Activated CD4-positive, alpha-beta memory T cell treated with anti-CD3 and anti-CD28 coated beads for 36 hours (primary cell): ENCODE measurements at regions not wholly inside any gene's neighbourhood (a gene's known extent, or its start where the extent isn't known, plus 50 kb on each side); places are given as distances from the start of the nearest gene placed in this dataset.

Experiments
- CTCF ChIA-PET: fragments of 350-600 bp; sonication (Branson Sonifier 250); formaldehyde crosslinking; loops from one replicate; lab custom pipeline; 2021; ENCODE audit warnings: antibody characterized with exemption, inconsistent platforms; lab: Charles Lee
- POLR2A ChIA-PET: fragments of 350-600 bp; sonication (Branson Sonifier 250); formaldehyde crosslinking; loops from one replicate; lab custom pipeline; 2021; ENCODE audit warnings: antibody characterized with exemption; lab: Charles Lee
- DNase-seq: peaks from one replicate; pipeline ENCODE4 v3.0.0-alpha.2; 2020
- H3K27ac Mint-ChIP-seq: one replicate; pipeline ENCODE4 v1.8.0; 2021; ENCODE audit warnings: mixed read lengths
- H3K27me3 Mint-ChIP-seq: one replicate; pipeline ENCODE4 v1.8.0; 2021; ENCODE audit warnings: mixed read lengths
- H3K36me3 Mint-ChIP-seq: one replicate; pipeline ENCODE4 v1.8.0; 2021; ENCODE audit warnings: mixed read lengths
- H3K4me1 Mint-ChIP-seq: one replicate; pipeline ENCODE4 v1.8.0; 2021; ENCODE audit warnings: low read depth, mixed read lengths
- H3K4me3 Mint-ChIP-seq: one replicate; pipeline ENCODE4 v1.8.0; 2021; ENCODE audit warnings: mild to moderate bottlenecking, mixed read lengths
- H3K9me3 Mint-ChIP-seq: one replicate; pipeline ENCODE4 v1.8.0; 2021; ENCODE audit warnings: mixed read lengths
- intact Hi-C: fragments of 100-400 bp; cut with micrococcal nuclease; formaldehyde crosslinking; loops from one replicate; pipeline ENCODE4 v1.15.1; 2023

DNA sequence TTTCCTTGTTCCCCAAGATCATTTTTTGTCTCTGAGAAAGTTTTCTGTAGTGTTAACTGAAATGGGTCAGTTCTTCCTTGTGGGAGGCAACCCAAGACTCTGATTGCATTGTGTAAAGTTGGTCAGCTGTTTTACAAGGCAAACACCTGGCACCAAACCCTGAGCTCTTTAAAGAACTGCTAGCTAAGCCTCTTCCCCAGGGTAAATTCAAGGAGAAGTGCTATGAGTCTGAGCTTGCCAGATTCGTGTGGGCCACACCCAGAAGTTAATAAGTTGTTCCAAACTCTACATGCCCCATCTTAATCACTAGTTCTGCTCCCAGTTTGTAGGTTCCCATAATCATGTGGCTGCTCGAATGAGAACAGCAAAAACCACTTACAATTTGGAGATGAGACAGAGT, 214.5 kb downstream of the BTG1 start:
- no peaks in the 10 kb centered on the region for H3K36me3 Mint-ChIP-seq
- H3K27ac Mint-ChIP-seq: no peak overlapping the region
- no peaks in the 10 kb centered on the region for H3K4me1 Mint-ChIP-seq
- CTCF ChIA-PET: interaction anchor here (1.1 to 2.0 kb wide), 2 partner anchors 51 to 120 kb away, joined by 3 to 4 read pairs; no protein-coding TSS in a partner anchor
- H3K9me3 Mint-ChIP-seq: no peaks in the 10 kb centered on the region
- POLR2A ChIA-PET: no interaction called here
- no peak overlapping the region for H3K4me3 Mint-ChIP-seq
- H3K27me3 Mint-ChIP-seq: no peaks in the 10 kb centered on the region
- intact Hi-C loops: no loop called here
- DNase-seq: no peak

DNA sequence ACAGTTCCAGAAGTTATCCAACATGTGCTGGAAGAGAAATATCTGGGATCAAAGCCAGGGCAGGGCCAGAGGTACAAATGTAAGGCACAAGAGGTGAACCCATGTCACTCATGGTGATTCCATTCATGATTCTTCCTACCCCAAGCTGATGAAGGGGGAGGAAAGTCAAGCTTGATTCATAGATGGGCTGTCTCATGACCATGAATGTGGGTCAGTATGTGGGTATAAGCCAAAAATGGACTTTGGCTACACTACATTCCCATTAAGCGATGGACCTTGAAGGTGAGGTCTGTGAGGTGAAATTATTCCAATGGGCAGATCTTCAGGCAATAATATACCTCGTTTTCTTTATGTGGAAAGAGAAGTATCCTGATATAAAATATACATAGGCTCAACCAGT, 217.1 kb downstream of the BTG1 start:
- H3K36me3 Mint-ChIP-seq: no peaks in the 10 kb centered on the region
- no peaks in the 10 kb centered on the region for H3K27me3 Mint-ChIP-seq
- DNase-seq: no peak
- no peak overlapping the region for H3K4me3 Mint-ChIP-seq
- intact Hi-C loops: no loop called here
- no peaks in the 10 kb centered on the region for H3K4me1 Mint-ChIP-seq
- H3K27ac Mint-ChIP-seq: no peak overlapping the region
- no peaks in the 10 kb centered on the region for H3K9me3 Mint-ChIP-seq
- CTCF ChIA-PET: interaction anchor here (1.2 kb wide), 1 partner anchor 117 kb away, joined by 3 read pairs; no protein-coding TSS in a partner anchor
- POLR2A ChIA-PET: interaction anchor here (0.6 kb wide), 1 partner anchor 822 kb away, joined by 3 read pairs; no protein-coding TSS in a partner anchor

DNA sequence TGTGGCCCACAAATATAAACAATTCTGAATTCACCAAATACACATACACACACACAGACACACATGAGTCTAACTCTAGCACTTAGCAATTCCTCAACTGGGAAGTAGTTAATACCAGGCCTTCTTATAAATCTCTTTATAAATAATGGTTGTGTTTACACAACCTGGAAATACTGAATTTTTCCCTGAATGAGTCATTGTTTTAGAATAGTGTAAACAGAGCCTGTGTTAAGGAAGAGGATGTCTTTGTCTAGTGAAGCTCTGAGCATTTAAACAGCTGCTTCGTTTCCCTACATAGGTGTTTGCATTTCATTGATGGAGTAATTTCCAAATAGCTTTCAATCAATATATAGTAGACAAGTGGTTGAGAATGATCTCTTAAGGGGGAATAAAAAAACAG, 218.8 kb downstream of the BTG1 start:
- no peak for DNase-seq
- ChIA-PET CTCF (no interaction called here), POLR2A (no interaction called here)
- Mint-ChIP-seq H3K4me1 (peaks cover 2% of the 10 kb centered on the region), H3K9me3 (no peaks in the 10 kb centered on the region), H3K27ac (no peak overlapping the region), H3K27me3 (no peaks in the 10 kb centered on the region), H3K36me3 (no peaks in the 10 kb centered on the region), H3K4me3 (no peak overlapping the region)
- intact Hi-C loops: no loop called here

DNA sequence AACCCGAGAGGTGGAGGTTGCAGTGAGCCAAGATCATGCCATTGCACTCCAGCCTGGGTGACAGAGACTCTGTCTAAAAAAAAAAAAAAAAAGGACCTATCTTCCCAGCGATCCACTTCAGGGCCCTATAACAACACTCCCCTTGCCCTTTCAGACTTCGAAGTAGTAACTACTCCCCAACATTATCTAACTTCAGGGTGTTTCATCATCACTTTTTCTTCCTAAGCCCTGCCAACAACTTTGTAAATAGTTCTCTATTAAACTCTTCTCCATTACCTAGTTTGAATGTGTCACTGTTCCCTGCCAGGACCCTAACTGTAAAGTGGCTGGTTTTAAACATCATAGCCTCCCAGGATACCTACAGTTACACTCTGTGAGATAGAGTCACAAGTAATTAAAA, 220.8 kb downstream of the BTG1 start:
- no peaks in the 10 kb centered on the region for H3K9me3 Mint-ChIP-seq
- CTCF ChIA-PET: no interaction called here
- no peak overlapping the region for H3K27ac Mint-ChIP-seq
- POLR2A ChIA-PET: no interaction called here
- intact Hi-C loops: no loop called here
- no peak for DNase-seq
- H3K4me3 Mint-ChIP-seq: no peak overlapping the region
- H3K36me3 Mint-ChIP-seq: no peaks in the 10 kb centered on the region
- no peaks in the 10 kb centered on the region for H3K27me3 Mint-ChIP-seq
- H3K4me1 Mint-ChIP-seq: peaks cover 11% of the 10 kb centered on the region

DNA sequence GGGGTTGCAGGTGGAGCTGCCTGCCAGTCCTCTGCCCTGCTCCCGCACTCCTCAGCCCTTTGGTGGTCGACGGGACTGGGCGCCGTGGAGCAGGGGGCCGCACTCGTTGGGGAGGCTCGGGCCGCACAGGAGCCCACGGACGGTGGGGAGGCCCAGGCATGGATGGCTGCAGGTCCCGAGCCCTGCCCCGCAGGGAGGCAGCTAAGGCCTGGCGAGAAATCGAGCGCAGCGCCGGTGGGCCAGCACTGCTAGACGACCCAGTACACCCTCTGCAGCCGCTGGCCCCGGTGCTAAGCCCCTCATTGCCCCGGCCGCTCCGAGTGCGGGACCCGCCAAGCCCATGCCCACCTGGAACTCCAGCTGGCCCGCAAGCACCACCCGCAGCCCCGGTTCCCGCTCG, 221.8 kb downstream of the BTG1 start:
- Mint-ChIP-seq H3K4me3 (no peak overlapping the region), H3K27me3 (no peaks in the 10 kb centered on the region), H3K9me3 (no peaks in the 10 kb centered on the region), H3K27ac (no peak overlapping the region), H3K36me3 (no peaks in the 10 kb centered on the region), H3K4me1 (peaks cover 11% of the 10 kb centered on the region)
- intact Hi-C loops: no loop called here
- CTCF ChIA-PET: no interaction called here
- DNase-seq: no peak
- POLR2A ChIA-PET: no interaction called here

DNA sequence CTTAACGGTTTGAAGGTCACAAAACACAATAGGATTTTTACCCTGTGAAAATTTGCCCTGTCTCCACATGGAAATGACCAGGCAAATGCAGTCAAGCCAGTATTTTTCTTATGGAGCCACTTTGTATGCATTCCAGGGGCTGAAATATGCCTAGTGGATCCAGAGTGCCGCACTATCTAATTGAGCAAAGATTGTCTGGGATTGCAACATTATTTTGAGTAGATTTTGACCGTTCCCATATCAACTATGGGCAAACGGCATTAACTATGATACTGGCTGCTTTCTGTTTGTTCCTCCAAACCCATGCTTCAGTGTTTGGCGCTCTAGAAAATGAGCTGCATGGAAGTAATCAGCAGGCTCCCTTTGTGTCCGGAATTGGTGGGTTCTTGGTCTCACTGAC, 223.0 kb downstream of the BTG1 start:
- Mint-ChIP-seq H3K9me3 (no peaks in the 10 kb centered on the region), H3K27me3 (no peaks in the 10 kb centered on the region), H3K36me3 (no peaks in the 10 kb centered on the region), H3K4me3 (no peak overlapping the region), H3K4me1 (peaks cover 16% of the 10 kb centered on the region), H3K27ac (no peak overlapping the region)
- intact Hi-C loops: no loop called here
- DNase-seq: no peak
- CTCF ChIA-PET: no interaction called here
- POLR2A ChIA-PET: no interaction called here

DNA sequence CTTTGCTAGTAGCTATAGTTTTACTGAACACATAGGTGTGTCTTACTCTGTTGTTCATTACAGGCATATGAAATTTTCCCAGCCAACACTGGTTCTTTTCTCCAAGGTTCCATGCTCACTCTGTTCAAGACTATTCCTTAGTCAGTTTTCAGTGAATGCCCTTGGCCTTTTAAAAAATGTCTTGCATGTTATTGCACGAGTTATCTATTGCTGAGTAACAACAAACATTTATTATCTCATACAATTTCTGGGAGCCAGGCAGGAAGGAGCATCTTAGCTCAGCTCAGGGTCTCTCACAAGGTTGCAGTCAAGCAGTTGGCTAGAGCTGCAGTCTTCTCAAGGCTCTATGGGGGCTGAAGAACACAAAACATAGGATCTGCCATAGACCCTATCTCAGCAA, 223.5 kb downstream of the BTG1 start:
- H3K9me3 Mint-ChIP-seq: no peaks in the 10 kb centered on the region
- H3K27me3 Mint-ChIP-seq: no peaks in the 10 kb centered on the region
- H3K36me3 Mint-ChIP-seq: no peaks in the 10 kb centered on the region
- ChIA-PET CTCF (no interaction called here), POLR2A (no interaction called here)
- DNase-seq: no peak
- intact Hi-C loops: no loop called here
- H3K27ac Mint-ChIP-seq: no peak overlapping the region
- H3K4me1 Mint-ChIP-seq: peaks cover 16% of the 10 kb centered on the region
- no peak overlapping the region for H3K4me3 Mint-ChIP-seq

DNA sequence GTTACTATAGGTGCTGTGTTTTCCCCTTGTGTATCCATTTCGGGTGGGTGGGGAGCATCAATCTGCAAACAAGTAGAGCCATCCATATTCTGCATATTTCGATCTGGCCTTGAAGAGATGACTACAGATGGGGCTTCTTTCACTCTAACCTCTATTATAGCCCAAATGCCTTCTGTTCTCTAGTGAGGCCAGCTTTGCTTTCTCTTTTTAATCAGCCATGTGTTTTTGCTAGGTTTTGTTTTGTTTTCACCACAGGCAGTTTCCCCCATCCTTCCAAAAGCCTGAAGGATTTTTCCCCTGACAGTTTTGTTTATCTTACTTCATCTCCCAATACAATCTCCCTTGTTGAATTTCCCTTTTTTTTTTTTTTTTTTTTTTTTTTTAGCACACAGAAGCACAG, 224.1 kb downstream of the BTG1 start:
- Mint-ChIP-seq H3K9me3 (peaks cover 3% of the 10 kb centered on the region), H3K27ac (no peak overlapping the region), H3K4me3 (no peak overlapping the region), H3K4me1 (peaks cover 16% of the 10 kb centered on the region), H3K27me3 (no peaks in the 10 kb centered on the region), H3K36me3 (no peaks in the 10 kb centered on the region)
- CTCF ChIA-PET: interaction anchor here (1.6 kb wide), 1 partner anchor 110 kb away, joined by 5 read pairs; no protein-coding TSS in a partner anchor
- no peak for DNase-seq
- POLR2A ChIA-PET: no interaction called here
- intact Hi-C loops: no loop called here

DNA sequence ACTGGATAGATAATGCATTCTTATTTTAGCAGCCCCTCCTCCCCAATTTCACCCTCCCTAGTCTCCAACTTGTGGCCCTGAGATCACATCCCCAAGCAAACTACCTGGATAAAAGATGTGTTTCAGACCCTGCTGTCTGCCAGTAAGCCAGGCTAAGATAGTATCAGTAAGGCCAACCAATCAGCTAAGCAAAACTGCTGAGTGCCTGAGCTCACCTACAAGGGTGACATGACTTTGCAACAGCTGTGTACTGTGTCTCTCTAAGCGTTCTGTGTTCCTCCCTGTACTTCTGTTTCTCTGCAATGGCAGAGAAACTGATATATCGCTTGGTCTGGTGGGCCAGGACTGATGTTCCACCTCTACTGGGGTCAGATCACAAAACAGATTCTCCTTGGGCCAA, 224.9 kb downstream of the BTG1 start:
- ChIA-PET POLR2A (no interaction called here), CTCF (interaction anchor here (1.6 kb wide), 1 partner anchor 110 kb away, joined by 5 read pairs; no protein-coding TSS in a partner anchor)
- intact Hi-C loops: no loop called here
- Mint-ChIP-seq H3K9me3 (peaks cover 3% of the 10 kb centered on the region), H3K4me3 (no peak overlapping the region), H3K4me1 (peaks cover 16% of the 10 kb centered on the region), H3K36me3 (no peaks in the 10 kb centered on the region), H3K27ac (no peak overlapping the region), H3K27me3 (no peaks in the 10 kb centered on the region)
- no peak for DNase-seq

DNA sequence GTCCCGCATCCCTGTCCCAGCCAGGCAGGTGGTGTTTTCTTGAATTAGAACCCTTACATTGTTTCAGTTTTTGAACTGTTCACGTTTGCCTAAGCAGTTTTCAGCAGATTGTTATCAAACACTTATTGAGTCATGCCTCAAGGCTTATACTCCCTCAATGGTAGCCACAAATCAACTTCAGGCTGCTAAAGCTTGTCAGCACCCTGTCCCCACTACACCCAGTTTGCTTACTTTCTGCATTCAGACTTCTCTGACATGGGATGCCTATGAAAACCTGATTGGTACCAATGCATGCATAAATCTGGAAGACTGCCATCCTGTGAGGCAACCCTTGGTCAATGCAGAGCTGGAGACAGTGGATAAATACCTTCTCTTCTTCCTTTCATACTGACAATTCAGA, 225.4 kb downstream of the BTG1 start:
- CTCF ChIA-PET: interaction anchor here (1.6 kb wide), 1 partner anchor 109 kb away, joined by 5 read pairs; no protein-coding TSS in a partner anchor
- Mint-ChIP-seq H3K4me3 (no peak overlapping the region), H3K27me3 (no peaks in the 10 kb centered on the region), H3K9me3 (peaks cover 3% of the 10 kb centered on the region), H3K27ac (no peak overlapping the region), H3K36me3 (no peaks in the 10 kb centered on the region), H3K4me1 (peaks cover 16% of the 10 kb centered on the region)
- DNase-seq: no peak
- intact Hi-C loops: no loop called here
- POLR2A ChIA-PET: no interaction called here

DNA sequence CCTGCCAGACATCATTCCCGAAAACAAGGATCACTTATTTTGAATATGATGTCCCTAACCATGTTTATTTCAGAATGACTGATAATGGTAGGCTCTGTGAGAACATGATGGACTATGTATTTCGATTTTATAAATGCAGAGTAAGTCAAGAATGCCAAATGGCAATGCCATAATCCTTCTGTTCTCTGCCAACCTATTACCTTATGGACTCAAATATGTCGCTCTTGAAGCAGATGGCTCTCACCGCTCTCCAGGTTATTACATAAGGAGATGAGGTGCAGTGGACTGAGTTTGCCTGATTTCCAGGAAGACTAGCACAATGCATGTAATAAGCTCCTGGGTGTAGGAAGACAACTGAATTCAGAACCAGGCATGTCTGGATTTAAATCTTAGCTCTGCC, 227.2 kb downstream of the BTG1 start:
- no peak for DNase-seq
- H3K36me3 Mint-ChIP-seq: no peaks in the 10 kb centered on the region
- ChIA-PET CTCF (no interaction called here), POLR2A (no interaction called here)
- no peaks in the 10 kb centered on the region for H3K27me3 Mint-ChIP-seq
- intact Hi-C loops: no loop called here
- H3K4me1 Mint-ChIP-seq: peaks cover 16% of the 10 kb centered on the region
- peaks cover 3% of the 10 kb centered on the region for H3K9me3 Mint-ChIP-seq
- no peak overlapping the region for H3K27ac Mint-ChIP-seq
- no peak overlapping the region for H3K4me3 Mint-ChIP-seq

DNA sequence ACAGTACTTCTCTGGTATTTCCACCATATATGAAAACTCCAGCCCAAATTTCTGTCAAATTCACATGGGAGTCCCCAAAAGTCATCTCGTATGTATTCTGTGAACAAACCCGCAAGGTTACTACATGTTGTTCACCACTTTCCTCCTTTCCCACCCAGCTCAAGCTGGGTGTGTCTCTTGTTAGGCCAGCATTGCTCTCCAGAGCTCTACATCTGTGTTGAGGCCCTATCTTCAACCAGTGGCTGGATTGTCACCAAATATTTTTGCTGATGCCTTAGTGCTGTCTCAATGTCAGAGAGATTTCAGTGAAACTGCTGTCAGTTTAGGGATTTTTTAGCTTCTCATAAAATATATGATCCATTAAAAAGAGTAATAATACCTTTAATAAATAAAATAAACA, 230.9 kb downstream of the BTG1 start:
- ChIA-PET POLR2A (no interaction called here), CTCF (no interaction called here)
- Mint-ChIP-seq H3K4me1 (peaks cover 10% of the 10 kb centered on the region), H3K9me3 (peaks cover 3% of the 10 kb centered on the region), H3K4me3 (no peak overlapping the region), H3K36me3 (no peaks in the 10 kb centered on the region), H3K27me3 (no peaks in the 10 kb centered on the region), H3K27ac (no peak overlapping the region)
- DNase-seq: no peak
- intact Hi-C loops: no loop called here

DNA sequence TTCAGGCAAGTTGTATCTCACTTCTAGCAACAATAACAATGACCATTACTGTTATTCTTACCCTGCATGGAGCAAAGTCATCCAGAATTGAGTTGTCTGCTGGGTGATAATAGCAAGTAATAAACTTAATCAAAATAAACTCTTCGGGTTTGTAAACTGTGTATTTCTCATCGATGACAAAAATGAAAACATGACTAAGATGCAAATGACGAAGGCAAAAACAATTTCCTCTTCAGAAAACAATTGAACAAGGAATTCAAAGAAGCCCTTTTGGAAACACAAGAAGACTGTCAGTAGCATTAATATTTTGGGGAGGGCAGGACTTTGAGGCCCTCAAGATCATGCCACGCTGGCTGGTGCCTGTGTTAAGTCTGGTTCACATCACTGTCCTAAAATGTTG, 232.0 kb downstream of the BTG1 start:
- H3K27ac Mint-ChIP-seq: no peak overlapping the region
- no peaks in the 10 kb centered on the region for H3K27me3 Mint-ChIP-seq
- POLR2A ChIA-PET: no interaction called here
- CTCF ChIA-PET: no interaction called here
- peaks cover 10% of the 10 kb centered on the region for H3K4me1 Mint-ChIP-seq
- no peak overlapping the region for H3K4me3 Mint-ChIP-seq
- no peak for DNase-seq
- H3K9me3 Mint-ChIP-seq: peaks cover 7% of the 10 kb centered on the region
- intact Hi-C loops: no loop called here
- no peaks in the 10 kb centered on the region for H3K36me3 Mint-ChIP-seq
